ENCODE measurements at regions not wholly inside any gene's neighbourhood (a gene's known extent, or its start where the extent isn't known, plus 50 kb on each side); places are given as distances from the start of the nearest gene placed in this dataset.

DNA sequence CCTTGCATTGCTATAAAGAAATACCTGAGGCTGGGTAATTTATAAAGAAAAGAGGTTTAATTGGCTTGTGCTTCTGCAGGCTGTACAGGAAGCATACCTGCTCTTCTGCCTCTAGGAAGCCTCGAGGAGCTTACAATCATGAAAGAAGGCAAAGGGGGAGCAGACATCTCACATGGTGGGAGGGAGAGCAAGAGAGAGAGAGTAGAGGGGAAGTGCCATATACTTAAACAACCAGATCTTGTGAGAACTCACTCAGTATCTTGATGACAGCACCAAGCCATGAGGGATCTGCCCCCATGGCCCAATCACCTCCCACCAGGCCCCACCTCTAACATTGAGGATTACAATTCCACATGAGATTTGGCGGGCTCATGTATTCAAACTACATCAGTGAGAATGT lies 79.1 kb upstream of the HECW1 start:
- no peak for TF ChIP-seq CTCF (IDR thresholded peaks at IDR 0.05; ENCODE audit: unreplicated experiment)
- H3K36me3 Mint-ChIP-seq (ENCODE audit: low read depth, unreplicated experiment), result no peaks in the 10 kb centered on the region
- H3K27me3 Mint-ChIP-seq (ENCODE audit: unreplicated experiment), result no peaks in the 10 kb centered on the region
- H3K4me3 Mint-ChIP-seq (ENCODE audit: unreplicated experiment), result no peak overlapping the region
- no peak for DNase-seq (ENCODE audit: low spot score)
- H3K27ac Mint-ChIP-seq (ENCODE audit: unreplicated experiment), result no peak overlapping the region
- peaks cover 5% of the 10 kb centered on the region for H3K9me3 Mint-ChIP-seq (ENCODE audit: unreplicated experiment)
- no peaks in the 10 kb centered on the region for H3K4me1 Mint-ChIP-seq (ENCODE audit: unreplicated experiment)

- Mint-ChIP-seq H3K27me3 (ENCODE audit: unreplicated experiment) (no peaks in the 10 kb centered on the region), H3K9me3 (ENCODE audit: unreplicated experiment) (peaks cover 5% of the 10 kb centered on the region), H3K4me3 (ENCODE audit: unreplicated experiment) (no peak overlapping the region), H3K36me3 (ENCODE audit: low read depth, unreplicated experiment) (no peaks in the 10 kb centered on the region), H3K4me1 (ENCODE audit: unreplicated experiment) (no peaks in the 10 kb centered on the region), H3K27ac (ENCODE audit: unreplicated experiment) (no peak overlapping the region)
- TF ChIP-seq CTCF (IDR thresholded peaks at IDR 0.05; ENCODE audit: unreplicated experiment), result no peak
- no peak for DNase-seq (ENCODE audit: low spot score)
These were observed 77.9 kb upstream of the HECW1 start for GRCh38 chr7:43034535-43035002.

DNA sequence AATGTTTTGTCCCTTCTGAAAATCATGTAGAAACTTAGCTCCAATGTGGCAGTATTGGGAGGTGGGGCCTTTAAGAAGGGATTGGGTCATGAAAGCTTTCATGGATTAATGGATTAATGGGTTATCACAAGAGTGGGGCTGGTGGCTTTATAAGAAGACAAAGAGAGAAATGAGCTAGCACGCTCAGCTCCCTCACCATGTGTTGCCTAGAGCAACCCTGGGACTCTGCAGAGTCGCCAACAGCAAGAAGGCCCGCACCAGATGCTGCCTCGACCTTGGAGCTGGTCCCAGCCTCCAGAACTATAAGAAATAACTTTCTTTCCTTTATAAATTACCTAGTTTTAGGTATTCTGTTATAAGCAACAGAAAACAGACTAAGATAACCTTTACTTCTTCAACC lies 74.9 kb upstream of the HECW1 start:
- Mint-ChIP-seq H3K27me3 (ENCODE audit: unreplicated experiment) (no peaks in the 10 kb centered on the region), H3K4me3 (ENCODE audit: unreplicated experiment) (no peak overlapping the region), H3K4me1 (ENCODE audit: unreplicated experiment) (no peaks in the 10 kb centered on the region), H3K36me3 (ENCODE audit: low read depth, unreplicated experiment) (no peaks in the 10 kb centered on the region), H3K9me3 (ENCODE audit: unreplicated experiment) (peaks cover 5% of the 10 kb centered on the region), H3K27ac (ENCODE audit: unreplicated experiment) (no peak overlapping the region)
- DNase-seq (ENCODE audit: low spot score), result no peak
- no peak for TF ChIP-seq CTCF (IDR thresholded peaks at IDR 0.05; ENCODE audit: unreplicated experiment)

- peaks cover 5% of the 10 kb centered on the region for H3K9me3 Mint-ChIP-seq (ENCODE audit: unreplicated experiment)
- TF ChIP-seq CTCF (IDR thresholded peaks at IDR 0.05; ENCODE audit: unreplicated experiment), result no peak
- no peaks in the 10 kb centered on the region for H3K36me3 Mint-ChIP-seq (ENCODE audit: low read depth, unreplicated experiment)
- no peak for DNase-seq (ENCODE audit: low spot score)
- H3K27ac Mint-ChIP-seq (ENCODE audit: unreplicated experiment), result no peak overlapping the region
- H3K27me3 Mint-ChIP-seq (ENCODE audit: unreplicated experiment), result peaks cover 2% of the 10 kb centered on the region
- no peak overlapping the region for H3K4me3 Mint-ChIP-seq (ENCODE audit: unreplicated experiment)
- no peaks in the 10 kb centered on the region for H3K4me1 Mint-ChIP-seq (ENCODE audit: unreplicated experiment)
These were observed 74.2 kb upstream of the HECW1 start for GRCh38 chr7:43038254-43038653.

DNA sequence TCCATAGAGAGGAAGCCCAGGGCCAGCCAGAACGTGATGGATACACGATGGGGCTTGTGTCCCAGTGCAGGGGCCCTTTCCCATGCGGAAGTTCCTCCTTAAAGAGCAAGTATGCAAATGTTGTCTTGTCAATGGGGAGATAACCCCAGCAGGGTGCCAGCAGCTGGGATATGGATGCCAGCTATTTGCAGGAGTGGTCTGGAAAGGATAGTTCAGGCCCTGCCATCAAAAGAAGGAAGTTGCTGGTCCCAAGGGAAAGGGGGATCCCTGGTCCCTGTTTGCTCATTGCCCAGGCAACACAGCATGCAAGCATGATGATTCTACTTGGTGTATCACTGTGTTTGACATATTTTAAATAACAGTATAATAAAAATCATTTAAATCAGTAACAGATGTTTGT lies 73.1 kb upstream of the HECW1 start:
- Mint-ChIP-seq H3K4me3 (ENCODE audit: unreplicated experiment) (no peak overlapping the region), H3K27me3 (ENCODE audit: unreplicated experiment) (peaks cover 2% of the 10 kb centered on the region), H3K9me3 (ENCODE audit: unreplicated experiment) (peaks cover 5% of the 10 kb centered on the region), H3K4me1 (ENCODE audit: unreplicated experiment) (no peaks in the 10 kb centered on the region), H3K27ac (ENCODE audit: unreplicated experiment) (no peak overlapping the region), H3K36me3 (ENCODE audit: low read depth, unreplicated experiment) (no peaks in the 10 kb centered on the region)
- TF ChIP-seq CTCF (IDR thresholded peaks at IDR 0.05; ENCODE audit: unreplicated experiment), result no peak
- no peak for DNase-seq (ENCODE audit: low spot score)
